ENCODE measurements at regions not wholly inside any gene's neighbourhood (a gene's known extent, or its start where the extent isn't known, plus 50 kb on each side); places are given as distances from the start of the nearest gene placed in this dataset.

DNA sequence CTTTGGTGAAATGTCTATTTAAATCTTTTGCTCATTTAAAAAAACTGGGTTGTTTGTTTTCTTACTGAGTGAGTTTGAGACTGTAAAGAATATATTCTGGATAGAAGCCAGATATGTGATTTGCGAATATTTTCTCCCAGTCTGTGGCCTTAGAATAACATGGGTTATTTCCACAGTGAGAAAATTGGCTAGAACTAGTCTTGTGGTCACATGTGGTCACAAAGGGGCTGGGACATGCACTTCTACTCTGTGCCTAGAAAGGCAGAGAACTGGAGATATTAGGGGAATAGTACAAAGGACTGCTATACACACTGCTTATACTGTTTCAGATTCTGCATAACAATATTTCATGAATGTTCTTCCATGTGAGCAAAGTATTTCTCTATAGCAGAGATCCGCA lies 79.9 kb upstream of the RGMA start:
- Histone ChIP-seq H3K36me3 (ENCODE audit: control insufficient read depth in 2 of 4, insufficient read depth in 4 of 4, low read length in 3 of 4) (no peaks in the 10 kb centered on the region), H3K79me1 (ENCODE audit: low read depth, low read length) (no peaks in the 10 kb centered on the region), H3K4ac (replicated peaks; ENCODE audit: insufficient read length, low read depth, low read length) (no peak overlapping the region), H3K4me3 (ENCODE audit: extremely low read depth in 1 of 4, insufficient read depth in 2 of 4, low read depth in 3 of 4, low read length in 4 of 4) (no peak overlapping the region), H2AFZ (ENCODE audit: low read length) (no peak overlapping the region), H3K23me2 (ENCODE audit: low read depth, low read length) (no peaks in the 10 kb centered on the region), H2BK20ac (ENCODE audit: low read length) (no peak overlapping the region), H2BK5ac (ENCODE audit: low read depth, low read length) (no peak overlapping the region), H4K20me1 (replicated peaks in 1 of 2; ENCODE audit: control insufficient read depth in 1 of 2, insufficient read depth in 2 of 2, low read length in 2 of 2) (no peaks in the 10 kb centered on the region), H3K9me3 (ENCODE audit: insufficient read depth in 2 of 2, low read depth in 1 of 2, low read length in 1 of 2) (peaks cover 0 to 6% of the 10 kb centered on the region in 2 experiments; a peak in 1 of 4 replicates), H4K91ac (replicated peaks; ENCODE audit: insufficient read length, low read length) (no peak overlapping the region), H4K8ac (ENCODE audit: extremely low read depth, insufficient read depth, low read length) (no peak overlapping the region), H3K56ac (replicated peaks; ENCODE audit: insufficient read length, low read depth, low read length) (no peak overlapping the region), H2BK12ac (ENCODE audit: low read depth, low read length) (no peak overlapping the region), H2AK5ac (ENCODE audit: low read depth, low read length) (no peak overlapping the region), H2BK120ac (replicated peaks; ENCODE audit: low read depth, low read length) (no peak overlapping the region), H3K27ac (ENCODE audit: low read depth, low read length) (no peak overlapping the region), H3K23ac (ENCODE audit: insufficient read length) (no peak overlapping the region), H3K14ac (ENCODE audit: insufficient read length) (no peak overlapping the region), H3K27me3 (replicated peaks in 1 of 4; ENCODE audit: control insufficient read depth in 3 of 4, extremely low read depth in 1 of 4, insufficient read depth in 3 of 4, low read length in 3 of 4) (no peaks in the 10 kb centered on the region), H3K4me1 (replicated peaks in 1 of 4; ENCODE audit: control insufficient read depth in 3 of 4, insufficient read depth in 4 of 4, low read length in 3 of 4) (no peaks in the 10 kb centered on the region), H3K9ac (replicated peaks in 1 of 4; ENCODE audit: extremely low read depth in 1 of 4, low read depth in 3 of 4, low read length in 3 of 4) (no peak overlapping the region), H3K79me2 (ENCODE audit: control insufficient read depth in 1 of 2, insufficient read depth in 2 of 2, low read length in 2 of 2) (no peaks in the 10 kb centered on the region), H2BK15ac (ENCODE audit: low read length) (no peak overlapping the region), H3K4me2 (ENCODE audit: insufficient read depth in 1 of 2, low read depth in 2 of 2, low read length in 2 of 2) (no peak overlapping the region), H4K5ac (ENCODE audit: insufficient read length, low read depth, low read length) (no peak overlapping the region), H3K18ac (ENCODE audit: extremely low read depth, low read length) (no peak overlapping the region)
- DNase-seq (ENCODE audit: low read depth in 1 of 2, low spot score in 2 of 2) (no peak), FAIRE-seq (no peak)
- WGBS, 2 experiments (ENCODE audit: extremely low coverage in 1 of 2, insufficient coverage in 1 of 2, insufficient read length in 1 of 2, insufficient replicate concordance in 2 of 2, low coverage in 1 of 2, low lambda C conversion rate in 2 of 2, missing lambda C conversion rate in 1 of 2), result 95% methylated on average over 2 of the region's 2 CpGs; no CpG with 5 or more reads in 1 of the 2 experiments
- CTCF ChIA-PET (ENCODE audit: partially characterized antibody), result interaction anchor here (0.6 to 1.1 kb wide), 2 partner anchors 81 to 259 kb away, joined by 3 read pairs; no protein-coding TSS in a partner anchor
- POLR2A ChIA-PET (ENCODE audit: partially characterized antibody), result no interaction called here
- no peak for TF ChIP-seq MAFK (IDR thresholded peaks at IDR 0.05; ENCODE audit: low read depth, low read length)
- TF ChIP-seq CHD2 (IDR thresholded peaks at IDR 0.05; ENCODE audit: low read length), result no peak
- TF ChIP-seq POU5F1 (IDR thresholded peaks at IDR 0.05; ENCODE audit: low read depth, low read length), result no peak
- no peak for TF ChIP-seq PHF8 (conservative IDR thresholded peaks at IDR 0.05; ENCODE audit: low read depth, low read length)
- TF ChIP-seq ZNF274 (IDR thresholded peaks at IDR 0.05; ENCODE audit: borderline replicate concordance, extremely low read depth, low read length), result no peak
- TF ChIP-seq KDM1A (IDR thresholded peaks at IDR 0.05; ENCODE audit: borderline replicate concordance, low read length), result no peak
- TF ChIP-seq, protein P1, sequence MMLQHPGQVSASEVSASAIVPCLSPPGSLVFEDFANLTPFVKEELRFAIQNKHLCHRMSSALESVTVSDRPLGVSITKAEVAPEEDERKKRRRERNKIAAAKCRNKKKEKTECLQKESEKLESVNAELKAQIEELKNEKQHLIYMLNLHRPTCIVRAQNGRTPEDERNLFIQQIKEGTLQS (IDR thresholded peaks at IDR 0.05; ENCODE audit: insufficient read depth, low read depth, low read length), result no peak
- no peak for TF ChIP-seq CHD1 (IDR thresholded peaks at IDR 0.05; ENCODE audit: low read depth, low read length)
- TF ChIP-seq CBX5 (IDR thresholded peaks at IDR 0.05; ENCODE audit: low read depth, low read length), result no peak
- no peak for TF ChIP-seq TBP (IDR thresholded peaks at IDR 0.05; ENCODE audit: low read depth, low read length)
- no peak for TF ChIP-seq NANOG (IDR thresholded peaks at IDR 0.05; ENCODE audit: insufficient read depth, low read depth, low read length, poor library complexity, severe bottlenecking)
- TF ChIP-seq ASH2L (IDR thresholded peaks at IDR 0.05; ENCODE audit: low read length), result no peak
- TF ChIP-seq, protein P2, sequence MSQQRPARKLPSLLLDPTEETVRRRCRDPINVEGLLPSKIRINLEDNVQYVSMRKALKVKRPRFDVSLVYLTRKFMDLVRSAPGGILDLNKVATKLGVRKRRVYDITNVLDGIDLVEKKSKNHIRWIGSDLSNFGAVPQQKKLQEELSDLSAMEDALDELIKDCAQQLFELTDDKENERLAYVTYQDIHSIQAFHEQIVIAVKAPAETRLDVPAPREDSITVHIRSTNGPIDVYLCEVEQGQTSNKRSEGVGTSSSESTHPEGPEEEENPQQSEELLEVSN (IDR thresholded peaks at IDR 0.05), result no peak
- TF ChIP-seq RXRA (IDR thresholded peaks at IDR 0.05; ENCODE audit: insufficient read depth, low read depth, low read length), result no peak
- TF ChIP-seq JUND (IDR thresholded peaks at IDR 0.05; ENCODE audit: low read length), result no peak

Measured in H1 (cell line).